Omental fat pad (tissue), 3 donors: ENCODE measurements at regions not wholly inside any gene's neighbourhood (a gene's known extent, or its start where the extent isn't known, plus 50 kb on each side); places are given as distances from the start of the nearest gene placed in this dataset.
A peak's percentile ranks its signal among the peaks of the same experiment; 100 is the strongest.
"Not testable (repeated sequence)": the region's sequence is repeated elsewhere in the genome, so short reads cannot be mapped to it uniquely, and the experiment has no call there.

Experiments used
- ATAC-seq: fragments of 150-250 bp; one replicate; pipeline ENCODE4 v1.9.1; 2016; ENCODE audit warnings: mild to moderate bottlenecking, moderate library complexity; ENCODE audit not compliant: low FRiP score
- DNase-seq: peaks from one replicate; pipeline ENCODE4 v3.0.0-alpha.2; 2019; ENCODE audit warnings: low spot score
- CTCF ChIP-seq, 3 donors: fragments of 450-650 bp; IDR thresholded peaks; one replicate each; pipeline ENCODE4 v1.5.1; 2016 to 2017; ENCODE audit warnings: antibody characterized with exemption in 3 of 3, mild to moderate bottlenecking in 3 of 3, moderate library complexity in 2 of 3

GRCh38 chr5:15366676-15367391 is 133.1 kb upstream of the FBXL7 start:
- ATAC-seq (peak; percentile 71), DNase-seq (no peak)
- TF ChIP-seq CTCF (IDR thresholded peaks at IDR 0.05): no peak

- TF ChIP-seq CTCF (IDR thresholded peaks at IDR 0.05): no peak
- no peak for DNase-seq
- no peak for ATAC-seq
These were observed 134.9 kb upstream of the FBXL7 start for GRCh38 chr5:15365070-15365469.

- ATAC-seq (no peak), DNase-seq (no peak)
- TF ChIP-seq CTCF (IDR thresholded peaks at IDR 0.05): no peak
These were observed 136.4 kb upstream of the FBXL7 start for GRCh38 chr5:15363601-15364000.

- ATAC-seq, DNase-seq: not testable (repeated sequence)
These were observed 142.9 kb upstream of the FBXL7 start for GRCh38 chr5:15357092-15357453.

DNA sequence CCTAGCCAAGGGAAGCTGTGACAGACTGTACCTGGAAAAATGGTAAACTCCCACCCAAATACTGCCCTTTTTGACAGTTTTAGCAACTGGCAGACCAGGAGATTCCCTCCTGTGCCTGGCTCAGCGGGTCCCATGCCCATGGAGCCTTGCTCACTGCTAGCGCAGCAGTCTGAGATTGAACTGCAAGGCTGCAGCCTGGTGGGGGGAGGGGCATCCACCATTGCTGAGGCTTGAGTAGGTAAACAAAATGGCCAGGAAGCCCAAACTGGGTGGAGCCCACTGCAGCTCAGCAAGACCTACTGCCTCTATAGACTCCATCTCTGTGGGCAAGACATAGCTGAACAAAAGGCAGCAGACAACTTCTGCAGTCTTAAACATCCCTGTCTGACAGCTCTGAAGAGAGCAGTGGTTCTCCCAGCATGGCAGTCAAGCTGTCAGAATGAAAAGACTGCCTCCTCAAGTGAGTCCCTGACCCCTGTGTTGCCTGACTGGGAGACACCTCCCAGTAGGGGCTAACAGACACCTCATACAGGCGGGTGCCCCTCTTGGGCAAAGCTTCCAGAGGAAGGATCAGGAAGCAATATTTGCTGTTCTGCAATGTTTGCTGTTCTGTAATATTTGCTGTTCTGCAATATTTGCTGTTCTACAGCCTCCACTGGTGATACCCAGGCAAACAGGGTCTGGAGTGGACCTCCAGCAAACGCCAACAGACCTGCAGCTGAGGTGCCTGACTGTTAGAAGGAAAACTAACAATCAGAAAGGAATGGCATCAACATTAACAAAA is 143.5 kb upstream of the FBXL7 start:
- ATAC-seq, DNase-seq: not testable (repeated sequence)

GRCh38 chr5:15354021-15354420 is 146.0 kb upstream of the FBXL7 start:
- no peak for DNase-seq

DNA sequence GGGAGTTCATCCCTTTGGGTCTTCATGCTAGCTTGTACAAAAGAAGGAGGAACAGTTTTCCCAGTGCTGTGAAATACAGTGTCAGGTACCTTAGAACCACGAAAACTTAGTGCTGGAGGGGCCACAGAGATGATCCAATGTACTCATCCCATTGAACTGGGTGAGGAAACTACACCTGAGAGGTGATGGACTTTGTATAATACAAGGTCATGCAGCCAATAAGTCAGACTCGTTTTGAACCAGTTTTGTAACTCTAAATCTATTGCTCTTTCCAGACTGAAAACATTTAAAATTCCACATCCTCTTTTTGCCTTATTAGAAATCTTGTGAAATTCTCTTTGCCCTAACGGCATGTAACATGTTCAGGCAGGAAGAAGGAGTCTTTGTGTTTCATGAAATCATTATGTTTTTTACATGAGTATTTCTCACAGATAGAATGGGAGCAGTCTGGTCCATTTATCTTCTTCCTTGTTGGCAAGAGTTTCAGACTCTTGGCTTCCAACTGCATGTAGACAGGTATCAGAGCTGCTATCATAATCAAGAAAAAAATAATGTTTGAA is 146.8 kb upstream of the FBXL7 start:
- ATAC-seq: no peak
- TF ChIP-seq CTCF (IDR thresholded peaks at IDR 0.05): no peak
- no peak for DNase-seq

More at GRCh38 chr5:15354021-15354420, 146.0 kb upstream of the FBXL7 start:
- TF ChIP-seq CTCF (IDR thresholded peaks at IDR 0.05): no peak
- no peak for ATAC-seq

DNA sequence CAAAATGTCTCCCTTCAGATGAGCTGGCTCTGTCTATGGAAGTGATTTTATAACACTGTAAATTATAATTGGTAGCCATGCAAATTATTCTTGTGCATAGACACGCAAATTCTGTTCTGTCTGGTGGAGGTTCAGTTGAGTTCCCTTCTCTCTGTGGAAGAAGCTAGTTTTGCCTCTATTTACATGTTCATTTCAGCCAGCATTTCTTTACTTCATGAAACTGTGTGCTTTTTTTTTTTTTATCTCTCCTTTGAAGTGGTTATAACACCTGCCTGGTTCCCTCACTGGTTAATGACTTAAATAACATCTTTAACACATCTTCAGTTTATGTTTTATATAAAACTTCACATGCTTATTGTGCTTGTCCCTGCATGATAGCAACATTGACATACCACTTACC is 149.4 kb upstream of the FBXL7 start:
- TF ChIP-seq CTCF (IDR thresholded peaks at IDR 0.05): no peak
- DNase-seq (no peak), ATAC-seq (no peak)
